Gastrocnemius medialis (tissue), 4 donors: ENCODE measurements at regions not wholly inside any gene's neighbourhood (a gene's known extent, or its start where the extent isn't known, plus 50 kb on each side); places are given as distances from the start of the nearest gene placed in this dataset.

ENCODE experiments used
- CTCF ChIP-seq, 5 experiments: fragments of 450-650 bp in 3 of 5; fragments of 200-600 bp in 2 of 5; sonication (generic) in 2 of 5; IDR thresholded peaks in 4 of 5; conservative IDR thresholded peaks in 1 of 5; 1 replicate in 4 of 5; 2 replicates in 1 of 5; pipeline ENCODE4 v1.5.1; 2016 to 2019; ENCODE audit warnings: antibody characterized with exemption in 5 of 5, mild to moderate bottlenecking in 3 of 5, moderate library complexity in 3 of 5
- POLR2A ChIP-seq, 2 donors: fragments of 450-650 bp; IDR thresholded peaks; one replicate each; pipeline ENCODE4 v1.6.1; 2017; ENCODE audit warnings: antibody characterized with exemption in 2 of 2, mild to moderate bottlenecking in 2 of 2, moderate library complexity in 2 of 2

- TF ChIP-seq POLR2A (IDR thresholded peaks at IDR 0.05) (no peak), CTCF (IDR thresholded peaks at IDR 0.05 in 4 of 5, conservative IDR thresholded peaks at IDR 0.05 in 1 of 5) (no peak)
Measured at GRCh38 chr3:74534611-74535010, 79.8 kb downstream of the CNTN3 start.
